ENCODE measurements at regions not wholly inside any gene's neighbourhood (a gene's known extent, or its start where the extent isn't known, plus 50 kb on each side); places are given as distances from the start of the nearest gene placed in this dataset.
A peak's percentile ranks its signal among the peaks of the same experiment; 100 is the strongest.

DNA sequence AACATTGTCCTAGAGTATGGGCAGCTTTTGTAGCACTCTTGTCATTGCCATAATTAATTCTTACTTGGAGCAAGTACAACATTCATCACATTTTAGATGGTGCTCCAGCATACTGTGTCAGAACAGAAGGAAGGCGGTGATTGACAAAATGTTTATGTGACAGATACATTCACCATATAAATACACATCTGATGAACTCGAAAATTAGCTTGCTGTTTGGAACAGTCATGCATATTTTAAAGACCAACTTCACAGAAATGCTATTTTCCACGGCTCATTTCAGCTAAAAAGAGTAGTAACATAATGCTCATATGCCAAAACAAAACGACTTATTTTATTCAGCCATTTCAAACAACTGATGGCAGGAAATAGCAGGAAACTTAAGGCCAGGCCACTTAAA, 302.7 kb downstream of the MRPL39 start:
- no peak overlapping the region for H3K4me3 ChIP-seq (ENCODE audit: low read length)
- TF ChIP-seq, protein P1, sequence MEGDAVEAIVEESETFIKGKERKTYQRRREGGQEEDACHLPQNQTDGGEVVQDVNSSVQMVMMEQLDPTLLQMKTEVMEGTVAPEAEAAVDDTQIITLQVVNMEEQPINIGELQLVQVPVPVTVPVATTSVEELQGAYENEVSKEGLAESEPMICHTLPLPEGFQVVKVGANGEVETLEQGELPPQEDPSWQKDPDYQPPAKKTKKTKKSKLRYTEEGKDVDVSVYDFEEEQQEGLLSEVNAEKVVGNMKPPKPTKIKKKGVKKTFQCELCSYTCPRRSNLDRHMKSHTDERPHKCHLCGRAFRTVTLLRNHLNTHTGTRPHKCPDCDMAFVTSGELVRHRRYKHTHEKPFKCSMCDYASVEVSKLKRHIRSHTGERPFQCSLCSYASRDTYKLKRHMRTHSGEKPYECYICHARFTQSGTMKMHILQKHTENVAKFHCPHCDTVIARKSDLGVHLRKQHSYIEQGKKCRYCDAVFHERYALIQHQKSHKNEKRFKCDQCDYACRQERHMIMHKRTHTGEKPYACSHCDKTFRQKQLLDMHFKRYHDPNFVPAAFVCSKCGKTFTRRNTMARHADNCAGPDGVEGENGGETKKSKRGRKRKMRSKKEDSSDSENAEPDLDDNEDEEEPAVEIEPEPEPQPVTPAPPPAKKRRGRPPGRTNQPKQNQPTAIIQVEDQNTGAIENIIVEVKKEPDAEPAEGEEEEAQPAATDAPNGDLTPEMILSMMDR (conservative IDR thresholded peaks at IDR 0.05; ENCODE audit: low read depth, low read length), result no peak
- no peak for DNase-seq (ENCODE audit: low read depth)

DNA sequence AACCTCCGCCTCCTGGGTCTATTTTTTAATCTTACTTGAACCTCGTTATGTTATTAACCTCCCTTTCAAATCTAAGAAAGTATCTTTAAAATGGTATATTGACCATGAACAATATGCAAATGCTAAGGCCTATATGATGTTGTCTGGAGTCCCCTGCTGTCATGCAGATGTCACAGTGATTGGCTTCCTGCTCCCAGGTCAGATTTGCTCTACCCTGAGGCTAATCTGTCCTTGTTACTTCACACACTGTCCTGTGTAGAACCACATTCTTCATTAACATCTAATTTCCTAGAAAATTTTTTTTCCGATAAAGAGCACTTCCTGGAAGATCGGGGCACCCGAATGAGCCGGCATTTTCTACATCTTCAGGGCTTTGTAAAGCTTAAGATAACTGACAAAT, 306.6 kb downstream of the MRPL39 start:
- DNase-seq (ENCODE audit: low read depth), result no peak
- H3K4me3 ChIP-seq (ENCODE audit: low read length), result no peak overlapping the region
- TF ChIP-seq, protein P1 (conservative IDR thresholded peaks at IDR 0.05; ENCODE audit: low read depth, low read length), result no peak

DNA sequence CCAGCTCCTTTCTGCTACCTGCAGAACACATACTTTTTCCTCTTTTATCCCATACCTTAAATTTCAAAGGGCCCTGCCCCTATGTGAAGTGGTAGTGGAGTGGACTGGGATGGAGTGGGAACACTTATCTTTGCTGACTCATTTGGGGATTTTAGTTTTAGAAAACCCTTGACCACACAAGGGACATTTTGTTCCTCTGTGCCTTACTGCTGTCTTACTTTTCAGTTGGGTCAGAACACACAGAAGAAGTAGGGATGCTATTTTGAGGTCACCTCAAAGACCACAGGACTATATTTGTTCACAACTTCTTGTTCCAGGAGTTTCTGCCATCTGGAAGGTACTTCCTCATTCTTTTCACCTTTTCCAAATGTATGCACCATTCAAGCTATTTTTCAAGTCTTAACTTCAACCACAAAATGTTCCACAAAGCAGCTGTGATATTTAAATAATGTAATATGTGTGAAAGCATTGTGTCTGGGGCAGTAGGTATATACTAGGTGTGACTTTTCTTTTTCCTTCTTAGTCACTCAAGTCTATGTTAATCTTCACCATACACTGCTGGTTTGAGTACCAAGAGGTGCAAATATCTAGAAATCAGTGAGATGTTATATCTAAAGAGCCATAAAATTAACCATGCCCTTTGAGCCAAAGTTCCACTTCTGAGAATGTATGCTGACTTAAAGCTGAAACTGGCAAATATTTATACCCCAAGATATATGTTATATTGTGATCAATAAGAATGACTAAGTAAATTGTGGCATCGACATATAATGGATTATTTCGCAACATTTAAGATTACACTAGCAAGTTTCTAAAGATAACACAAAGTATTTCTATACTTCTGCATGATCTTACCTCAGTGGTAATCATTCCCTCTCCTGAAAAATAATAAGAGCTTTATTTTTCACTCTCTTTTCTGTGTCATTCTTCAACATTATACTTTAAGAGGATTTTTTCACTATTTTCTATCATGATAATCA, 308.5 kb downstream of the MRPL39 start:
- TF ChIP-seq, protein P1 (conservative IDR thresholded peaks at IDR 0.05; ENCODE audit: low read depth, low read length), result no peak

DNA sequence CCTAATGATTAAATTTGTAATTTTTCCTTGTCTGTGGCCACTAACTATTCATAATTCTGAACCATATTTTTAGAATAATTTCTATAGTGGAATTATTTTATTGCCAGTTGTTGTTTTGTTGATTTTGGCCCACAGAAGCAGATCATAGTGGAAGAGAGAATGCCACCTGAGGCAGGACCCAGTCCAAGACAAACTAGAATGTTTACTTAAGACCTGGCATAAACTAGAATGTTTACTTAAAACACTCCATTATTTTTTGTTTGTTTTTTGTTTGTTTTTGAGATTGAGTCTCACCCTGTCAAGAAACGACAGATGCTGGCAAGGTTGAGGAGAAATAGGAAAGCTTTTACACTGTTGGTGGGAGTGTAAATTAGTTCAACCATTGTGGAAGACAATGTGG, 310.2 kb downstream of the MRPL39 start:
- DNase-seq (ENCODE audit: low read depth), result no peak
- no peak overlapping the region for H3K4me3 ChIP-seq (ENCODE audit: low read length)
- TF ChIP-seq, protein P1 (conservative IDR thresholded peaks at IDR 0.05; ENCODE audit: low read depth, low read length), result no peak

More for the DNA sequence above, 308.5 kb downstream of the MRPL39 start:
- H3K4me3 ChIP-seq (ENCODE audit: low read length), result no peak overlapping the region
- DNase-seq (ENCODE audit: low read depth), result no peak

DNA sequence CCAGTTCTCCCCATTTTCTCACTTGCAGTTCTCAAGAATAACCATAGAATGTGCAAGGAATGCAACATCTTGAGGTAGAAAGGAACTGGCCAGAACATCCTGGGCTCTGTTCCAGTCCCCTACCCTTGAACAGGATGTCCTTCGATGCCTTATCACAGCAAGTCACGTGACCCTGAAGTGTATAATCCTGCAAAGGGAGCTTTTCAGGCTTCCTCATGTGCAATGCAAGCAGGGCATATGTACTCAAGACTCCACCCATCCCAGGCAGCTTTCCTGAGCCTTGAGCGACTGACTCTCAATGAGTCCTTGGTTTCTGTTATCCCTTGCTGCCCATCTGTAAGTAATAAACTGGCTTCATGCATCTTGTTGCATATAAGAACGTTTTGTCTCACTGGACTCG, 311.0 kb downstream of the MRPL39 start:
- DNase-seq (ENCODE audit: low read depth), result no peak
- no peak overlapping the region for H3K4me3 ChIP-seq (ENCODE audit: low read length)
- TF ChIP-seq, protein P1 (conservative IDR thresholded peaks at IDR 0.05; ENCODE audit: low read depth, low read length), result no peak

DNA sequence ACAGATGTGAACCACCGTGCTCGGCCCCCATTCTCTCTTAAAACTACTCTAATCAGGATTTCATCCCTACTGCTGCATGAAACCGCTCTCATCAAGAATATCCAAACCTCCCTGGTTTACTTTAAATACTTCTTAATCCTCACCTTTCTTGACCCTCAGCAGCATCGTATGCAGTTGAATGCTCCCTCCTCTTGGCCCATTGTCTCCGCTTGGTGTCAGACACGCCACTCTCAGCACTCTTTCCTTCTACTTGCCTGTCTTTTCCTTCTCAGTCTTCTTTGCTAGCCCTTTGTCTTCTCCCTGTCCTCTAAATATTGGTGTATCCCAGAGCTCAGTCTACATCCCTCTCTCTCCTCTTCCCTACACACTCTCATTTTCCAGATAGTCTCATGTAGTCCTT, 314.9 kb downstream of the MRPL39 start:
- DNase-seq (ENCODE audit: low read depth), result no peak
- H3K4me3 ChIP-seq (ENCODE audit: low read length), result no peak overlapping the region
- TF ChIP-seq, protein P1 (conservative IDR thresholded peaks at IDR 0.05; ENCODE audit: low read depth, low read length), result no peak

DNA sequence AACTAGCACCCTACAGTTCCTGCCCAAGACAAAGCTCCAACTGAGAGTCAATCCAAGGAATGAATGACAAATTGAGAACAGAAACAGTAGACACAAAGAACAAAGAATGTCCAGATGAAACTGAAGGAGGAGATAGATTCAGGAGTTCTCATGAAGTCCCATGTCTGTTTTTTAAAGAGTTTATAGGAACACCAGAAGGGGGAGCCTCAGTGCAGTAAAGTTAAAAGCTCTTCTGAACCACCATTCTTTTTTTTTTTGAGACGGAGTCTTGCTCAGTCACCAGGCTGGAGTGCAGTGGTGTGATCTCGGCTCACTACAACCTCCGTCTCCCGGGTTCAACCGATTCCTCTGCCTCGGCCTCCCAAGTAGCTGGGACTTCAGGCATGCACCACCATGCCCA, 323.6 kb downstream of the MRPL39 start:
- DNase-seq (ENCODE audit: low read depth), result no peak
- H3K4me3 ChIP-seq (ENCODE audit: low read length), result no peak overlapping the region
- TF ChIP-seq, protein P1 (conservative IDR thresholded peaks at IDR 0.05; ENCODE audit: low read depth, low read length), result peak; percentile 35

All from retinal pigment epithelial cell (primary cell).